OCI-LY1 (cell line): ENCODE measurements at regions not wholly inside any gene's neighbourhood (a gene's known extent, or its start where the extent isn't known, plus 50 kb on each side); places are given as distances from the start of the nearest gene placed in this dataset.

Source experiments
- H2AFZ ChIP-seq: fragments of 200-600 bp; sonication (generic), shearing (Covaris generic); 2 replicates; pipeline ENCODE4 v1.6.0; 2014; ENCODE audit warnings: antibody characterized with exemption, mild to moderate bottlenecking, low read length
- H3F3A ChIP-seq: fragments of 200-600 bp; sonication (generic), shearing (Covaris generic); 2 replicates; pipeline ENCODE4 v1.6.0; 2014; ENCODE audit warnings: mild to moderate bottlenecking, antibody characterized with exemption, low read length, moderate library complexity; ENCODE audit not compliant: insufficient read depth
- H3K27ac ChIP-seq: fragments of 200-600 bp; sonication (generic); 2 replicates; pipeline ENCODE4 v1.5.1; 2014; ENCODE audit warnings: low read length, mixed run types, mild to moderate bottlenecking, low read depth; ENCODE audit not compliant: poor library complexity, severe bottlenecking
- H3K27me3 ChIP-seq: fragments of 200-600 bp; sonication (generic); 2 replicates; pipeline ENCODE4 v1.6.0; 2014; ENCODE audit warnings: antibody characterized with exemption, mild to moderate bottlenecking, low read length, moderate library complexity; ENCODE audit not compliant: insufficient read depth
- H3K36me3 ChIP-seq: fragments of 200-600 bp; sonication (generic); 2 replicates; pipeline ENCODE4 v1.6.1; 2014; ENCODE audit warnings: mild to moderate bottlenecking, antibody characterized with exemption, low read length, moderate library complexity, mixed read lengths; ENCODE audit not compliant: insufficient read depth
- H3K4me1 ChIP-seq: fragments of 200-600 bp; sonication (generic); 2 replicates; pipeline ENCODE4 v1.5.1; 2014; ENCODE audit warnings: mild to moderate bottlenecking, low read length, moderate library complexity; ENCODE audit not compliant: insufficient read depth, severe bottlenecking
- H3K4me2 ChIP-seq: fragments of 200-600 bp; sonication (generic), shearing (Covaris generic); 2 replicates; pipeline ENCODE4 v1.6.1; 2014; ENCODE audit warnings: low read length
- H3K4me3 ChIP-seq: fragments of 200-600 bp; sonication (generic); 2 replicates; pipeline ENCODE4 v1.5.1; 2014; ENCODE audit warnings: low read length, low read depth, mild to moderate bottlenecking, mixed read lengths; ENCODE audit not compliant: poor library complexity, severe bottlenecking
- H3K79me2 ChIP-seq: fragments of 200-600 bp; shearing (Covaris generic); 2 replicates; pipeline ENCODE4 v1.6.1; 2016; ENCODE audit warnings: mixed run types, low read length, mixed read lengths; ENCODE audit not compliant: insufficient read depth
- H3K9ac ChIP-seq: fragments of 200-600 bp; sonication (generic), shearing (Covaris generic); 2 replicates; pipeline ENCODE4 v1.6.1; 2014; ENCODE audit warnings: mild to moderate bottlenecking, low read length, mixed read lengths
- H3K9me2 ChIP-seq: fragments of 200-600 bp; sonication (generic), shearing (Covaris generic); 2 replicates; pipeline ENCODE4 v1.6.1; 2014; ENCODE audit warnings: low read depth, mild to moderate bottlenecking, low read length, mixed read lengths
- H3K9me3 ChIP-seq: fragments of 200-600 bp; shearing (Covaris generic); 2 replicates; pipeline ENCODE4 v1.6.1; 2014; ENCODE audit warnings: low read length, mixed read lengths
- H4K20me1 ChIP-seq: fragments of 200-600 bp; sonication (generic), shearing (Covaris generic); 2 replicates; pipeline ENCODE4 v1.6.0; 2016; ENCODE audit warnings: mild to moderate bottlenecking, low read length; ENCODE audit not compliant: insufficient read depth
- EZH2 ChIP-seq: fragments of 200-600 bp; sonication (generic), shearing (Covaris generic); IDR thresholded peaks from 2 replicates; pipeline ENCODE4 v1.8.0; 2017; ENCODE audit warnings: borderline replicate concordance, mixed run types, mild to moderate bottlenecking, antibody characterized with exemption, low read length, moderate library complexity, mixed read lengths
- TF ChIP-seq, protein P1 (sequence below): fragments of 200-600 bp; sonication (generic), shearing (Covaris generic); IDR thresholded peaks from 2 replicates; pipeline ENCODE4 v1.5.1; 2017; ENCODE audit warnings: mild to moderate bottlenecking, antibody characterized with exemption, low read length, moderate library complexity, mixed read lengths

DNA sequence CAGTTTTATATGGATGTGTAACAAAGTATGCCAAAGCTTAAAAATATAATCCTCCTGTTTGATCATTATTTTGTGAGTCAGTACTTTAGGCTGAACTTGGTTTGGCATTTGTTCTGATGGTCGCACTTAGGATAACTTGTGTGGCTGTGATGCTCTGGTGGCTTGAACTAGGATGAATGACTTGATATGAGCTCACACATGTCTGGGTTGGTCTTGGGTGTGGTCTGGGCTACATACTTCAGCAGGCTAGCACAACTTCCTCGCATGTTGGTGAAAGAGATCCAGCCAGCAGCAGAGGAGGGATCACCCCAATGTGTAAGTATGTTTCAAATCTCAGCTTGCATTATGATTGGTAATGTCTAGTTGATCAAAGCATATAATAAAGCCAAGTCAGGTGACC lies 969.1 kb upstream of the PCDH9 start:
- Histone ChIP-seq H3K36me3 (no peaks in the 10 kb centered on the region), H4K20me1 (no peaks in the 10 kb centered on the region), H3K4me1 (no peaks in the 10 kb centered on the region), H3K4me3 (no peak overlapping the region), H3K9ac (no peak overlapping the region), H3K27ac (no peak overlapping the region), H2AFZ (no peak overlapping the region), H3K79me2 (no peaks in the 10 kb centered on the region), H3K4me2 (no peak overlapping the region), H3F3A (no peaks in the 10 kb centered on the region), H3K27me3 (no peaks in the 10 kb centered on the region), H3K9me3 (no peaks in the 10 kb centered on the region), H3K9me2 (no peaks in the 10 kb centered on the region)
- TF ChIP-seq EZH2: no peak
- TF ChIP-seq, protein P1, sequence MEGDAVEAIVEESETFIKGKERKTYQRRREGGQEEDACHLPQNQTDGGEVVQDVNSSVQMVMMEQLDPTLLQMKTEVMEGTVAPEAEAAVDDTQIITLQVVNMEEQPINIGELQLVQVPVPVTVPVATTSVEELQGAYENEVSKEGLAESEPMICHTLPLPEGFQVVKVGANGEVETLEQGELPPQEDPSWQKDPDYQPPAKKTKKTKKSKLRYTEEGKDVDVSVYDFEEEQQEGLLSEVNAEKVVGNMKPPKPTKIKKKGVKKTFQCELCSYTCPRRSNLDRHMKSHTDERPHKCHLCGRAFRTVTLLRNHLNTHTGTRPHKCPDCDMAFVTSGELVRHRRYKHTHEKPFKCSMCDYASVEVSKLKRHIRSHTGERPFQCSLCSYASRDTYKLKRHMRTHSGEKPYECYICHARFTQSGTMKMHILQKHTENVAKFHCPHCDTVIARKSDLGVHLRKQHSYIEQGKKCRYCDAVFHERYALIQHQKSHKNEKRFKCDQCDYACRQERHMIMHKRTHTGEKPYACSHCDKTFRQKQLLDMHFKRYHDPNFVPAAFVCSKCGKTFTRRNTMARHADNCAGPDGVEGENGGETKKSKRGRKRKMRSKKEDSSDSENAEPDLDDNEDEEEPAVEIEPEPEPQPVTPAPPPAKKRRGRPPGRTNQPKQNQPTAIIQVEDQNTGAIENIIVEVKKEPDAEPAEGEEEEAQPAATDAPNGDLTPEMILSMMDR: no peak

DNA sequence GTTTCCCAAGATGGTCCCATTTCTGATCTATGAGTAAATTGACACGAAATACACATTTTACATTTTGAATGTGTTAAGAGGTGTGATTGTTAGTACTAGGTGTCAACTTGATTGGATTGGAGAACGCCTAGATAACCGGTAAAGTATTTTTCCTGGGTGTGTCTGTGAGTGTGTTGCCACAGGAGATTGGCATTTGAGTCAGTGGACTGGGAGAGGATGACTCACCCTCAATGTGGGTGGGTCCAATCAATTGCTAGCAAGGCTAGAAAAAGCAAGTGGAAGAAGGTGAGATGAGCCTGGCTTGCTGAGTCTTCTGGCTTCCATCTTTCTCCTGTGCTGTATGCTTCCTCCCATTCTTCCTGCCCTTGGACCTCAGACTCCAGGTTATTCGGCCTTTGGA lies 960.7 kb upstream of the PCDH9 start:
- Histone ChIP-seq H3K9me3 (no peaks in the 10 kb centered on the region), H3K4me3 (no peak overlapping the region), H3K4me1 (no peaks in the 10 kb centered on the region), H3K9me2 (no peaks in the 10 kb centered on the region), H4K20me1 (no peaks in the 10 kb centered on the region), H3K36me3 (no peaks in the 10 kb centered on the region), H3K27ac (no peak overlapping the region), H3K79me2 (no peaks in the 10 kb centered on the region), H2AFZ (no peak overlapping the region), H3K9ac (no peak overlapping the region), H3F3A (no peaks in the 10 kb centered on the region), H3K27me3 (no peaks in the 10 kb centered on the region), H3K4me2 (no peak overlapping the region)
- TF ChIP-seq, protein P1: no peak
- TF ChIP-seq EZH2: no peak

DNA sequence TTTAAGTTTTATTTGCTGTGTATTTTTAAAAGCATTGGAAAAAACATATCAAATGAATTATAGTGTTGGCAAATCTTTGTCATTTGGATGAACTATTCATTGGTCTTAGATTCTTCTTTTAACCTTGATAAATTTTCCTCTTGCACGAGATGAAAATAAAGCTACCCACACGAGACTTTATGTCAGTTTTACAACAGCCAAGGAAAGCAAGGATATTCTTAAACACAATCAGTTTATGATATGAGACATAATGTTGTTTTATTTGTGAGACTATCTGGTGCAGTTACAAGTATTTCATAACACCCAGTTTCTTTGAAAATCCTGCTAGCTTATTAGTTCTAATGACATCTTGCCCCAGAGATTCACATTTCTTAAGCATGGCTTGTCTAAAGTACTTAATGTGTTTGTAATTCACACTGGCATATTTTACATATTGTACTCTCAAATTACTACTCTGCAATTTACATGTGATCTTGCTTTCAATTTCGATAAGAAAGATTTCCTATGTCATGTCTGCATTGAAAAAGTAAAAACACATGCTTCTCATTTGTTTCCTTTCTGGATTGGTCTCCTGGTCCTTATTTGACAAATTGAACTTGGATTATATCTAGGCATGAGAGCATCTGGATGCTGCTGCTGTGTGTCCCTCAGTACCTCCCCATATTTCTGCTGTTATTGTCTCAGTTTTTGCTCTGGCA lies 955.5 kb upstream of the PCDH9 start:
- H3K36me3 ChIP-seq: no peaks in the 10 kb centered on the region
- no peak overlapping the region for H3K9ac ChIP-seq
- no peaks in the 10 kb centered on the region for H3F3A ChIP-seq
- no peaks in the 10 kb centered on the region for H4K20me1 ChIP-seq
- no peak for TF ChIP-seq EZH2
- TF ChIP-seq, protein P1: no peak
- 0 out of 2 replicates have a peak, but pooled peaks cover 4% of the 10 kb centered on the region for H3K9me2 ChIP-seq
- H3K79me2 ChIP-seq: no peaks in the 10 kb centered on the region
- H3K4me1 ChIP-seq: no peaks in the 10 kb centered on the region
- H2AFZ ChIP-seq: no peak overlapping the region
- no peak overlapping the region for H3K4me3 ChIP-seq
- H3K27ac ChIP-seq: no peak overlapping the region
- no peak overlapping the region for H3K4me2 ChIP-seq
- no peaks in the 10 kb centered on the region for H3K27me3 ChIP-seq
- no peaks in the 10 kb centered on the region for H3K9me3 ChIP-seq
